Mucosa of stomach (tissue), 1 donor: ENCODE measurements at regions not wholly inside any gene's neighbourhood (a gene's known extent, or its start where the extent isn't known, plus 50 kb on each side); places are given as distances from the start of the nearest gene placed in this dataset.

Experiments
- H3K27me3 ChIP-seq: one replicate; pipeline ENCODE4 v1.7.0; 2013; ENCODE audit warnings: mild to moderate bottlenecking, low read length; ENCODE audit not compliant: control insufficient read depth, insufficient read depth
- H3K36me3 ChIP-seq: one replicate; pipeline ENCODE4 v1.7.0; 2013; ENCODE audit warnings: low read length; ENCODE audit not compliant: control insufficient read depth, insufficient read depth
- H3K4me1 ChIP-seq: one replicate; pipeline ENCODE4 v1.7.0; 2013; ENCODE audit warnings: mild to moderate bottlenecking, low read length; ENCODE audit not compliant: control insufficient read depth, insufficient read depth
- H3K4me3 ChIP-seq: one replicate; pipeline ENCODE4 v1.7.0; 2013; ENCODE audit warnings: low read length
- H3K9ac ChIP-seq: one replicate; pipeline ENCODE4 v1.7.0; 2013; ENCODE audit warnings: mild to moderate bottlenecking, low read length, moderate library complexity
- H3K9me3 ChIP-seq: one replicate; pipeline ENCODE4 v1.7.0; 2013; ENCODE audit warnings: mild to moderate bottlenecking, low read length, moderate library complexity; ENCODE audit not compliant: control insufficient read depth
- donor health status: Pancreatic carcinoma.

DNA sequence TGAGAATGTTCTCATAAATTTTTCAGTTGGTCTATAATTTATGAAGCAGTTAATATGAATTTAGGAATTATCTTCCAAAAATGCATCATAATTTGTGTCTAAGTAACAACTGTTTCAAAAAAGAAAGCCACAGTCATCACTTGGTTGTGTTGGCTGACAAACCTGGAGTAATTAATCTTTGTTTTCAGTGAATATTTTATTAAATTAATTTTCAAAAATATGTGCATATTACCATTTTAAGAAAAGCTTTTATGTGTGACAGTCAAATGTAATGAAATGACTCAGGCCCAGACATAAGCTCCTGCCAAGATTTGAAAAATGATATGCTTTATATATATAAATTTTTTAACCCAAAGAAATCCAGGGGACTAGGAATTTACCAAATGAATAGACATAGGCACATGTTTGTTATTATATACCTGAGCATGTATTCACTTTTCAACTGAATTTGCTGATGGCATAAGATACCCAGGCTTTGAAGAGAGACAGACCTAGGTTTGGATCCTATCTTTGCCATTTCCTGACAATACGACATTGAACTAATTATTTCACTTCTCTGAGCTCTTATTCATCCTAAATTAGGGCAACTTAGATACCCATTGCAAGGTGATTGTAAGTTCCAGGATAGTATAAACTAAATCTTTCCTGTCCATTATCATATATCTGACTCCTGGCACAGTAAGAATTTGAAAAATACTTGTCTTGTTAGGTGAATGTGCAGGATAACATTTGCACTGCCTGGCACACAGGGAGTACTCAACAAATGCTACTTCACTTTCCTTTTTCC lies 729.5 kb upstream of the ADGRL2 start:
- Histone ChIP-seq H3K9ac (no peak overlapping the region), H3K4me3 (no peak overlapping the region), H3K27me3 (no peaks in the 10 kb centered on the region), H3K36me3 (no peaks in the 10 kb centered on the region), H3K4me1 (no peaks in the 10 kb centered on the region), H3K9me3 (no peaks in the 10 kb centered on the region)

DNA sequence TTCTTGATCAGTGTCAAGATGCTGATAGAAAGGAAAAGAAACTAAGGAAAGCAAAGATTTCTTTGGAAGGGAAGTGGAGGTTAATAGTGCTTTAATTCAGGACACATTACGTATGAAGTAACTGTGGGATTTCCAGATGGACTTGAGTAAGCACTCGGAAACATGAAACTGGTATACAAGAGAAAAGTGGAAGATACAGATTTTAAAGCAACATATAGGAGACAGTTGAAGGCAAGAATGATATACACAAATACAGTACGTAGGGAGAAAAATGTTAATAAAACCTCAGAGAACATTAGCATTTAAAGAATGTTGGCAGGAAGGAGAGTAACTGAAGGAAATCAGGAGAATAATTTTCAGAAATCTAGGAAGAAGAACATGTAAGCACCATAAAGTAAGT lies 730.9 kb upstream of the ADGRL2 start:
- H3K9me3 ChIP-seq = no peaks in the 10 kb centered on the region
- H3K36me3 ChIP-seq = no peaks in the 10 kb centered on the region
- H3K9ac ChIP-seq = no peak overlapping the region
- H3K4me1 ChIP-seq = no peaks in the 10 kb centered on the region
- no peak overlapping the region for H3K4me3 ChIP-seq
- H3K27me3 ChIP-seq = no peaks in the 10 kb centered on the region

GRCh38 chr1:81068726-81069125 lies 732.0 kb upstream of the ADGRL2 start:
- Histone ChIP-seq H3K4me3 (no peak overlapping the region), H3K27me3 (no peaks in the 10 kb centered on the region), H3K4me1 (no peaks in the 10 kb centered on the region), H3K9ac (no peak overlapping the region), H3K9me3 (no peaks in the 10 kb centered on the region), H3K36me3 (no peaks in the 10 kb centered on the region)

DNA sequence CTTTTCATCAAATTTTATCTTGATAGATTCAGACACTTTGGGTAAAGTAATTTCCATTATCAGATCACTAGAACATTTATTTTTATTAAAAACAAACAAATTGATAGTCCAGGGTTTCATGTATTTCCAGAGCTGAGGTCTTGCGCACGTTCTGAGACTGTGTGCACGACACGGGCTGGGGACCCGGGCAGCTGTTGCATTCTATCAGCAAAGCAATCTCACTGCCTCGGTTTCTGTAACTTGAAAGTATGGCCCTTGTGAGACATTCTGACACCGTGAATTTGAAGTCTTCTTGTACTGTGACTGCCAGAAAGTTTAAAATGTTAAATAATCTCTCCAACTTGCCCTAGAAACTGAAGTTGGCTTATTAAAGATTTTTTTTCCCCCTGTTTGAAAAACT lies 746.9 kb upstream of the ADGRL2 start:
- Histone ChIP-seq H3K4me1 (no peaks in the 10 kb centered on the region), H3K36me3 (no peaks in the 10 kb centered on the region), H3K9me3 (no peaks in the 10 kb centered on the region), H3K4me3 (no peak overlapping the region), H3K9ac (no peak overlapping the region), H3K27me3 (no peaks in the 10 kb centered on the region)

- Histone ChIP-seq H3K27me3 (no peaks in the 10 kb centered on the region), H3K4me3 (no peak overlapping the region), H3K36me3 (no peaks in the 10 kb centered on the region), H3K4me1 (no peaks in the 10 kb centered on the region), H3K9ac (no peak overlapping the region), H3K9me3 (no peaks in the 10 kb centered on the region)
Observed at GRCh38 chr1:81052162-81052561, 748.6 kb upstream of the ADGRL2 start.

- no peaks in the 10 kb centered on the region for H3K27me3 ChIP-seq
- H3K36me3 ChIP-seq = no peaks in the 10 kb centered on the region
- H3K4me1 ChIP-seq = no peaks in the 10 kb centered on the region
- no peak overlapping the region for H3K4me3 ChIP-seq
- no peak overlapping the region for H3K9ac ChIP-seq
- H3K9me3 ChIP-seq = no peaks in the 10 kb centered on the region
Observed at GRCh38 chr1:81050390-81050789, 750.3 kb upstream of the ADGRL2 start.

- no peaks in the 10 kb centered on the region for H3K4me1 ChIP-seq
- H3K9me3 ChIP-seq = no peaks in the 10 kb centered on the region
- no peak overlapping the region for H3K9ac ChIP-seq
- no peak overlapping the region for H3K4me3 ChIP-seq
- no peaks in the 10 kb centered on the region for H3K27me3 ChIP-seq
- H3K36me3 ChIP-seq = no peaks in the 10 kb centered on the region
Observed at GRCh38 chr1:81044708-81045107, 756.0 kb upstream of the ADGRL2 start.

- H3K27me3 ChIP-seq = no peaks in the 10 kb centered on the region
- no peak overlapping the region for H3K9ac ChIP-seq
- no peaks in the 10 kb centered on the region for H3K36me3 ChIP-seq
Observed at GRCh38 chr1:81042225-81042624, 758.5 kb upstream of the ADGRL2 start.

GRCh38 chr1:81034291-81034690 lies 766.4 kb upstream of the ADGRL2 start:
- Histone ChIP-seq H3K4me1 (no peaks in the 10 kb centered on the region), H3K27me3 (no peaks in the 10 kb centered on the region), H3K4me3 (no peak overlapping the region), H3K9ac (no peak overlapping the region), H3K9me3 (no peaks in the 10 kb centered on the region), H3K36me3 (no peaks in the 10 kb centered on the region)

More at GRCh38 chr1:81042225-81042624, 758.5 kb upstream of the ADGRL2 start:
- Histone ChIP-seq H3K9me3 (no peaks in the 10 kb centered on the region), H3K4me1 (no peaks in the 10 kb centered on the region), H3K4me3 (no peak overlapping the region)

GRCh38 chr1:81032973-81033425 lies 767.7 kb upstream of the ADGRL2 start:
- Histone ChIP-seq H3K36me3 (no peaks in the 10 kb centered on the region), H3K4me3 (no peak overlapping the region), H3K4me1 (no peaks in the 10 kb centered on the region), H3K27me3 (no peaks in the 10 kb centered on the region), H3K9me3 (no peaks in the 10 kb centered on the region), H3K9ac (no peak overlapping the region)

GRCh38 chr1:81032374-81032773 lies 768.4 kb upstream of the ADGRL2 start:
- Histone ChIP-seq H3K4me1 (no peaks in the 10 kb centered on the region), H3K9me3 (no peaks in the 10 kb centered on the region), H3K36me3 (no peaks in the 10 kb centered on the region), H3K4me3 (no peak overlapping the region), H3K27me3 (no peaks in the 10 kb centered on the region), H3K9ac (no peak overlapping the region)

GRCh38 chr1:81030441-81030840 lies 770.3 kb upstream of the ADGRL2 start:
- Histone ChIP-seq H3K27me3 (no peaks in the 10 kb centered on the region), H3K4me1 (no peaks in the 10 kb centered on the region), H3K9me3 (no peaks in the 10 kb centered on the region), H3K9ac (no peak overlapping the region), H3K36me3 (no peaks in the 10 kb centered on the region), H3K4me3 (no peak overlapping the region)

- H3K4me1 ChIP-seq = no peaks in the 10 kb centered on the region
Observed at GRCh38 chr1:81029266-81029665, 771.5 kb upstream of the ADGRL2 start.

More at GRCh38 chr1:81029266-81029665, 771.5 kb upstream of the ADGRL2 start:
- Histone ChIP-seq H3K36me3 (no peaks in the 10 kb centered on the region), H3K9ac (no peak overlapping the region), H3K4me3 (no peak overlapping the region), H3K27me3 (no peaks in the 10 kb centered on the region), H3K9me3 (no peaks in the 10 kb centered on the region)
